ENCODE measurements at regions not wholly inside any gene's neighbourhood (a gene's known extent, or its start where the extent isn't known, plus 50 kb on each side); places are given as distances from the start of the nearest gene placed in this dataset.
"Not testable (repeated sequence)": the region's sequence is repeated elsewhere in the genome, so short reads cannot be mapped to it uniquely, and the experiment has no call there.

- DNase-seq (ENCODE audit: low read depth, low spot score) = no peak
- H3K4me3 ChIP-seq (ENCODE audit: low read length) = no peak overlapping the region
Measured at GRCh38 chrX:122641136-122641535, 542.9 kb upstream of the GRIA3 start.

- no peak for DNase-seq (ENCODE audit: low read depth, low spot score)
- no peak overlapping the region for H3K4me3 ChIP-seq (ENCODE audit: low read length)
Measured at GRCh38 chrX:122641826-122642225, 542.3 kb upstream of the GRIA3 start.

DNA sequence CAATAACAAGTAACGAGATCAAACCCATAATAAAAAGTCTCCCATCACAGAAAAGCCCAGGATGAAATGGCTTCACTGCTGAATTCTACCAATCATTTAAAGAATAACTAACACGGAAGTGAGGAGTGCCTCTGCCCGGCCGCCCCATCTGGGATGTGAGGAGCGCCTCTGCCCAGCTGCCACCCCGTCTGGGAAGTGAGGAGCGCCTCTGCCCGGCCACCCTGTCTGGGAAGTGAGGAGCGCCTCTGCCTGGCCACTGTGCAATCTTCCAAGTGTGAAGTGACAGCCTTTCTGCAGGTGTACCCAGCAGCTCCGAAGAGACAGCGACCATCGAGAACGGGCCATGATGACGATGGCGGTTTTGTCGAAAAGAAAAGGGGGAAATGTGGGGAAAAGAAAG, 528.8 kb upstream of the GRIA3 start:
- not testable (repeated sequence) for H3K4me3 ChIP-seq (ENCODE audit: low read length); DNase-seq (ENCODE audit: low read depth, low spot score)

- no peak for DNase-seq (ENCODE audit: low read depth, low spot score)
- H3K4me3 ChIP-seq (ENCODE audit: low read length) = no peak overlapping the region
Measured at GRCh38 chrX:122666601-122667000, 517.5 kb upstream of the GRIA3 start.

GRCh38 chrX:122667667-122668066, 516.4 kb upstream of the GRIA3 start:
- no peak for DNase-seq (ENCODE audit: low read depth, low spot score)
- H3K4me3 ChIP-seq (ENCODE audit: low read length) = no peak overlapping the region

DNA sequence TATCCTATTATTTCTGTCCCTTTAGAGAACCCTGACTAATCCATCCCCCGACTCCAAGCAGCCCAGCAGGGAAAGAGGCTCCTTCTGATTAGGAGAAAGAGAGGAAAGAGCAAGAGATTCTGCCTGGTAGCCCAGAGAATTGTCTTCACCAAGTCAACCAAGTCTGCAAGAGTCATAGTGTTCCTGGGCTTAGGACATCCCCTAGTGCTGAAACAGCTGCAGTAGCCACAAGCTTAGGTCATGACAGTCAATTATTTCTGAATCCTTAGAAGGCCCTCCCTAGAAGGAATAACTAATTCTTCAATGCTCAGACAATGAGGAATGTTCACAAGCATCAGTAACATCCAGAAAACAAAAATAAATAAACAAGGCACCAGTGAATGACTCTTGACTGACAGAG, 480.3 kb upstream of the GRIA3 start:
- H3K4me3 ChIP-seq (ENCODE audit: low read length) = no peak overlapping the region
- DNase-seq (ENCODE audit: low read depth, low spot score) = no peak

DNA sequence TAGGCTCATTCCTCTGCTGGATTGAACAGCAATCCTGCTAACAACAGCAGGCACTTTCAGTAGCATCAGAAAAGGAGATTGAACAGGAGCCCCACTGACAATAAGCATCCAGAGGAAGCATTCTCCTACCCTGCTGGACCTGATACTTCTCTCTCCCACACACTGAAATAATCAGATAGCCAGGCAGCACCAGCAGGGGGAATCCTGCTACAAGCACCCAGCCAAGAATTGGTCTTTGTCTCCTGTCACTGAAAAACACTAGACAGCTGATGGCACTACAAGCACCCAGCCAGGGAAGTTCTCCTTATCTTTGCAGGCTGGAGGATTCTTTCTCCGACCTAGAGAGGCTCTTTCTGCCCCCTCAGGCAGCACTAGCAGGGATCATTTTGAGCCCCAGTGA, 444.3 kb upstream of the GRIA3 start:
- DNase-seq (ENCODE audit: low read depth, low spot score) = no peak
- no peak overlapping the region for H3K4me3 ChIP-seq (ENCODE audit: low read length)

DNA sequence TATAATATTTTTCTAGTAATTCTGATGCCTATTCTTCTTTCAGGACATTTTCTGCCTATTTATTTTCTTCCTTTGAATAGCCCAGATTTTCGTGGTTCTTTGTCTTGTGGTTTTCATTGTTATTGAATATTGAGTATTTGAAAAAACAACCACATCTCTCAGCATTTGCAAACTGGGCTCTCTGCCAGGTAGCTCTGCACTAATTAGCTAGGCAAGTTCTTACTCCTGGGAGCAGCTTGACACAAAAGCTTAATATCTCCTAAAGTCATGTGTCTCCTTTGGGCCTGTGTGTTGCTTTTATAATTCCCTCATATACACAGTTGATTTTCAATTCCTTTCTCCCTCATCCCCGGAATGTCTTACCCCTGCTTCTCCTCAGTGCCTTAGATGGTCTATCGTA, 413.5 kb upstream of the GRIA3 start:
- no peak for DNase-seq (ENCODE audit: low read depth, low spot score)

DNA sequence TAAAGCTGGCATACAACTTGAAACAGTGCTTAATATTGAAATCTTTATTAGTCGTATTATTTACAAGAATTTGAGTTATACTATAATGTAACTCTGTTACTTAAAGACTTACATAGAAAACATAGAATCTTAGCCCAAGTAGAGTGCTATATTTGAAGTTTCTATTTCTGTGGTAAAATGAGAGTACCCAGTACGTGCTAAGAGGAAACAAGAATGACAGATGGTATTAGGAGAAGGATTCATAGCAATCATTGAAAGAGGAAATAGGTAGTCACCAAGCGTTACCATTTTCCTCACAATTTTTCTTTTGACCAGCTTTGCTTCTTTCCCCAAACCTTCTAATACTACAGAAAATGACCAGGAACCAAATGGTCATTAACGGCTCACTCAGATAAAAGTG, 412.1 kb upstream of the GRIA3 start:
- no peak for DNase-seq (ENCODE audit: low read depth, low spot score)
- H3K4me3 ChIP-seq (ENCODE audit: low read length) = no peak overlapping the region

More for the DNA sequence above, 413.5 kb upstream of the GRIA3 start:
- no peak overlapping the region for H3K4me3 ChIP-seq (ENCODE audit: low read length)

GRCh38 chrX:122777766-122778165, 406.3 kb upstream of the GRIA3 start:
- H3K4me3 ChIP-seq (ENCODE audit: low read length) = no peak overlapping the region
- no peak for DNase-seq (ENCODE audit: low read depth, low spot score)

DNA sequence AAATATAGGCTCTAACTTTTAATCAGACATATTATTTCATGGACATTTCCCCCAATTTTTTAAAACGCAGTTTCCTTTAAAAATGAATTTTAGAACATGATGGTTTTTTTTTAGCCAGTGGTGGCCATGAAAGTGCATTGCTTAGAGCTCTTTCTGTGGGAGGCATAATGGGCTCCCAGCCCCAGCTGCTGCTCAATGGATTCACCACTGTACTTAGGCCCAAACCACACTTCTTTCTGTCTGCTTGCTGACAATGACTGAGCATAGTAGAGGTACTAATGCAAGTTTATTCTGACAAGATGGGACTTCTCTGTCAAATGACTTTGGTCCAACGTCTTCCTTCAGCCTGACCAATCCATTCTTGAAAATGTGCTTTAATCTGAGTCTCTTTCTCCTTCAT, 400.2 kb upstream of the GRIA3 start:
- H3K4me3 ChIP-seq (ENCODE audit: low read length) = no peak overlapping the region
- no peak for DNase-seq (ENCODE audit: low read depth, low spot score)

DNA sequence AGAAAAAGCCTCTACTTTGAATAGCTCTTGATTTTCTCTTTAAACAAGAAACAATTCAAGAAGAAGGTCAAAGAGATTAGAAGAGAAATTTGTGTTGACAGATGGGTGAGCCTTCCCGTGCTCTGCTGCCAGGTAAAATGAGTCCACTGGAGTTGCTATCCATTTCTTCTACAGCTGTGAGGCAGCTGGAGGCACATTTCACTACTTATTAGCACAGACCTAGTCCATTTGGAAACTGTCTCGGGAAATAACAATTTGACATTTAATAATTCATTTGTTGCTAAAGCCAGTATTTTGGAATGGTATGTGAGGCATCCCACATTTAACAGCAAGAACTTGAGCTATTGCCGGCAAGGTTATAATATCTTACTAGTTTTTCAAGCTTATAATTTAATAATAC, 396.8 kb upstream of the GRIA3 start:
- no peak overlapping the region for H3K4me3 ChIP-seq (ENCODE audit: low read length)
- no peak for DNase-seq (ENCODE audit: low read depth, low spot score)

GRCh38 chrX:122788216-122788615, 395.9 kb upstream of the GRIA3 start:
- DNase-seq (ENCODE audit: low read depth, low spot score) = no peak
- H3K4me3 ChIP-seq (ENCODE audit: low read length) = no peak overlapping the region

DNA sequence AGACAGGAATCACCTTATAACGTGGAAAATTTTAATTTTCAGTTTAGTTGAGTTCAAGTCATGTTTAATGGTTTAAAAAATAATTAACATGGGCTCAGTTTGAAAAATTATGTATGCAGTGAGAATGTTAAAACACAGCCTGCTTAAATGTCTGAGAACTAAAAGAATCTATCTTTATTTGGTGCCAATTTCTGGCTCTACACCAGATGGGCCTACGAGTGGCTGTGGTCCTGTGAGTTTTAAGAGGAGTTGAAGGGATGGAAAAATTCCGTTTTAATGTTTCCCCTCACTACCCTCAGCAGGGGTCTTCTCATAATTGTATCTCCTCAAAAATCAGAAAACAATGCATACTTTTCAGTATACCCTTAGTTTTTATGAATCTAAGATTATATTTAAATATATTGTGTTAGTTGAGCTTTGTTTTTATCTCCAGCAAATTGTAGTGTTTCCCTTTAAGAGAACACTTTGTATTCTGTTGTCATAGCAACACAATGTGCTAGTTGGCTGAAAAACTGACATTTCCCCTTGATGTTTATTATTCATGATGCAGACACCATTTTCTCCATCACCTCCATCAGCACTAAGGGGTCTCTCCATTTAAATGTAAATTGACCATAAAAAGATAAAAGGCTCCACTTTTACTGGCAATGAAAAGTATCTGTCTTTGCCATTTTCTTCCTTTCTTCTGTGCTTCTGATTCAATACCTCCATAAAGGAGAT, 393.5 kb upstream of the GRIA3 start:
- no peak for DNase-seq (ENCODE audit: low read depth, low spot score)

DNA sequence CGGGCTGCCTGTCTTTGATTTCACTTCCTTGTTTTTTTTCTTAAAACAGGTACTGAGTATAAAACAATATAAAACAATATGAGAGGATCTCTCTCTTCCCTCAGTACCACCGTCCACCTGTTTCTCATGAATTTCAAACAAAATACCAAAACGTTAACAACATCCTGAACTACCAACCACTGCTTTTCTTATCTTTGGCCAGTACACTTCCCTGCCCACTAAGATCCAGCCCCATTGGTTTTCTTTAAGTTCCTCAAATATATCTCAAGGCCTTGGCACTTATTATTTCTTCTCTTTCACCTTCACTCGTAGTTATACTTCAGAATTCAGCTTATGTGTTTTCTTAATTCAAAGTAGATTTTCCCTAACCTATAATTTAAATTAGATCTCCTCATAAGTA, 370.2 kb upstream of the GRIA3 start:
- H3K4me3 ChIP-seq (ENCODE audit: low read length) = no peak overlapping the region
- DNase-seq (ENCODE audit: low read depth, low spot score) = no peak

More for the DNA sequence above, 393.5 kb upstream of the GRIA3 start:
- H3K4me3 ChIP-seq (ENCODE audit: low read length) = no peak overlapping the region

DNA sequence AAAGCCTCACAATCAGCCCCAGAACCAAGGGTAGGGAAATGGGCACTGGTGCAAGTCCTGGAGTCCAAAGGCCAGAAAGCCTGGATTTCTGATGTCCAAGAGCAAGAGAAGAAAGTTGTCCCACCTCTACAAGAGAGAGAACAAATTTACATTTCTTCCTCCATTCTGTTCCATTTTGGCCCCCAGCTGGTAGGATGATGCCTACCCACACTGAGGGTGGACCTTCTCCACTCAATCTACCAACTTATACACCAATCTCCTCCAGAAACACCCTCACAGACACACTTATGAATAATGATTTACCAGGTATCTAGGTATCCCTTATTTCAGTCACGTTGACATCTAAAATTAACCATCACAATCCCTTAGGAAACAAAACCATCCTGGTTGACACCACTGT, 367.8 kb upstream of the GRIA3 start:
- H3K4me3 ChIP-seq (ENCODE audit: low read length) = no peak overlapping the region

GRCh38 chrX:122817321-122817955, 366.6 kb upstream of the GRIA3 start:
- no peak overlapping the region for H3K4me3 ChIP-seq (ENCODE audit: low read length)
- DNase-seq (ENCODE audit: low read depth, low spot score) = no peak

More for the DNA sequence above, 367.8 kb upstream of the GRIA3 start:
- DNase-seq (ENCODE audit: low read depth, low spot score) = no peak

DNA sequence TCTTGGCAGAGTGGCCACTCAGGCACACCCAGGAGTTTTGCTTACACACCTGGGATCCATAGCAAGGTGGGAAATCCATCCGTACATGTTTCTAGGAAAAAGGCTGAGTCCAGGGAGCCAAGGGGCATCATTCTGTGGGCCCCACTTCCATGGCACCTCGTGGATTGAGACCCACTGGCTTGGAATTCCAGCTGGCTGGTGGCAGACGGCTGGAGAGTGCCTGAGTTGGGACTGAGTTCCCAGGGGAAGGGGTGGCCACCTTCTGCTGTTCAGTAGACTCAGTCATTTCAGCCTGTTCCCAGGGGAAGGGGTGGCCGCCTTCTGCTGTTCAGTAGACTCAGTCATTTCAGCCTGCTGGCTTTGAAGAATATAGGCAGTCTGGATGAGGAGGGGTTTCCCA, 366.0 kb upstream of the GRIA3 start:
- no peak for DNase-seq (ENCODE audit: low read depth, low spot score)

GRCh38 chrX:122833230-122833629, 350.8 kb upstream of the GRIA3 start:
- DNase-seq (ENCODE audit: low read depth, low spot score) = no peak
- H3K4me3 ChIP-seq (ENCODE audit: low read length) = no peak overlapping the region

More for the DNA sequence above, 366.0 kb upstream of the GRIA3 start:
- H3K4me3 ChIP-seq (ENCODE audit: low read length) = no peak overlapping the region

- no peak overlapping the region for H3K4me3 ChIP-seq (ENCODE audit: low read length)
- no peak for DNase-seq (ENCODE audit: low read depth, low spot score)
Measured at GRCh38 chrX:122835886-122836285, 348.2 kb upstream of the GRIA3 start.

DNA sequence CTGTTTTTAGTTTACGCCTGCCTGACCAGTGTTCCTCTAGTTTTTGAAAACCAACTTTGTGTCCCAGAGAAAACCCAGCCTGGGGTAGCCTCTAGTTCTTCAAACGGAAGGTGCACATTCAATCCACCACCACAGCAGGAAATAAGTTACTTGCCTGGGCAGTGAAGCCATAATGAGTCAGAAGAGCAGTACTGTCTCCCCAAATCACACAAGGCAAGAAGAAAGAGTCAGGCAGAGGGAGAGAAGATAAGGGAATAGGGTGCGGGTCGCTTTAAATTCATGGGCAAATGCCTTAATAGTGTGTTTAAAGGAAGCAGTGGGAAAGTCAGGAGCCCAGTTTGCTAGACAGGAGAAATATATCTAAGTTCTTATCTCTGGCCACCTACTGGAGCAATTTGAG, 333.8 kb upstream of the GRIA3 start:
- no peak for DNase-seq (ENCODE audit: low read depth, low spot score)
- no peak overlapping the region for H3K4me3 ChIP-seq (ENCODE audit: low read length)

Data from Jurkat, Clone E6-1 (cell line).